ENCODE measurements at regions not wholly inside any gene's neighbourhood (a gene's known extent, or its start where the extent isn't known, plus 50 kb on each side); places are given as distances from the start of the nearest gene placed in this dataset.

- ATAC-seq (ENCODE audit: low read depth) (no peak), DNase-seq (ENCODE audit: low spot score) (no peak)
- TF ChIP-seq CTCF (IDR thresholded peaks at IDR 0.05; ENCODE audit: poor library complexity, severe bottlenecking): no peak
Measured at GRCh38 chrY:8611815-8612214, 725.4 kb upstream of the TSPY4 start.

GRCh38 chrY:8618302-8618701 is 719.0 kb upstream of the TSPY4 start:
- H3K27ac ChIP-seq (ENCODE audit: poor library complexity, severe bottlenecking): no peak overlapping the region
- no peaks in the 10 kb centered on the region for H3K27me3 ChIP-seq (ENCODE audit: insufficient read depth, poor library complexity, severe bottlenecking)
- H3K4me1 ChIP-seq (ENCODE audit: insufficient read depth, poor library complexity, severe bottlenecking): no peaks in the 10 kb centered on the region
- no peaks in the 10 kb centered on the region for H3K9me3 ChIP-seq (ENCODE audit: severe bottlenecking)
- H3K36me3 ChIP-seq (ENCODE audit: low read depth): no peaks in the 10 kb centered on the region
- ATAC-seq (ENCODE audit: low read depth): peak; percentile 92
- DNase-seq (ENCODE audit: low spot score): no peak
- no peak overlapping the region for H3K4me3 ChIP-seq (ENCODE audit: severe bottlenecking)
- no peak for TF ChIP-seq CTCF (IDR thresholded peaks at IDR 0.05; ENCODE audit: poor library complexity, severe bottlenecking)

More at GRCh38 chrY:8611815-8612214, 725.4 kb upstream of the TSPY4 start:
- Histone ChIP-seq H3K4me3 (ENCODE audit: severe bottlenecking) (no peak overlapping the region), H3K9me3 (ENCODE audit: severe bottlenecking) (no peaks in the 10 kb centered on the region), H3K36me3 (ENCODE audit: low read depth) (no peaks in the 10 kb centered on the region), H3K4me1 (ENCODE audit: insufficient read depth, poor library complexity, severe bottlenecking) (no peaks in the 10 kb centered on the region), H3K27ac (ENCODE audit: poor library complexity, severe bottlenecking) (no peak overlapping the region), H3K27me3 (ENCODE audit: insufficient read depth, poor library complexity, severe bottlenecking) (no peaks in the 10 kb centered on the region)

GRCh38 chrY:8622156-8622555 is 715.1 kb upstream of the TSPY4 start:
- H3K9me3 ChIP-seq (ENCODE audit: severe bottlenecking): no peaks in the 10 kb centered on the region
- peak; percentile 68 for ATAC-seq (ENCODE audit: low read depth)
- no peaks in the 10 kb centered on the region for H3K4me1 ChIP-seq (ENCODE audit: insufficient read depth, poor library complexity, severe bottlenecking)
- H3K27ac ChIP-seq (ENCODE audit: poor library complexity, severe bottlenecking): no peak overlapping the region
- TF ChIP-seq CTCF (IDR thresholded peaks at IDR 0.05; ENCODE audit: poor library complexity, severe bottlenecking): no peak
- no peak overlapping the region for H3K4me3 ChIP-seq (ENCODE audit: severe bottlenecking)
- no peaks in the 10 kb centered on the region for H3K36me3 ChIP-seq (ENCODE audit: low read depth)
- no peaks in the 10 kb centered on the region for H3K27me3 ChIP-seq (ENCODE audit: insufficient read depth, poor library complexity, severe bottlenecking)
- DNase-seq (ENCODE audit: low spot score): no peak

- Histone ChIP-seq H3K9me3 (ENCODE audit: severe bottlenecking) (no peaks in the 10 kb centered on the region), H3K4me3 (ENCODE audit: severe bottlenecking) (no peak overlapping the region), H3K4me1 (ENCODE audit: insufficient read depth, poor library complexity, severe bottlenecking) (no peaks in the 10 kb centered on the region), H3K27me3 (ENCODE audit: insufficient read depth, poor library complexity, severe bottlenecking) (no peaks in the 10 kb centered on the region), H3K36me3 (ENCODE audit: low read depth) (no peaks in the 10 kb centered on the region), H3K27ac (ENCODE audit: poor library complexity, severe bottlenecking) (no peak overlapping the region)
- no peak for DNase-seq (ENCODE audit: low spot score)
- ATAC-seq (ENCODE audit: low read depth): no peak
- TF ChIP-seq CTCF (IDR thresholded peaks at IDR 0.05; ENCODE audit: poor library complexity, severe bottlenecking): no peak
Measured at GRCh38 chrY:8622856-8623255, 714.4 kb upstream of the TSPY4 start.

- no peak for ATAC-seq (ENCODE audit: low read depth)
- TF ChIP-seq CTCF (IDR thresholded peaks at IDR 0.05; ENCODE audit: poor library complexity, severe bottlenecking): no peak
- Histone ChIP-seq H3K4me3 (ENCODE audit: severe bottlenecking) (no peak overlapping the region), H3K4me1 (ENCODE audit: insufficient read depth, poor library complexity, severe bottlenecking) (no peaks in the 10 kb centered on the region), H3K9me3 (ENCODE audit: severe bottlenecking) (no peaks in the 10 kb centered on the region), H3K27ac (ENCODE audit: poor library complexity, severe bottlenecking) (no peak overlapping the region), H3K36me3 (ENCODE audit: low read depth) (no peaks in the 10 kb centered on the region), H3K27me3 (ENCODE audit: insufficient read depth, poor library complexity, severe bottlenecking) (no peaks in the 10 kb centered on the region)
- DNase-seq (ENCODE audit: low spot score): no peak
Measured at GRCh38 chrY:8629636-8630035, 707.6 kb upstream of the TSPY4 start.

All from RWPE2 (cell line).